Sigmoid colon (tissue), 4 donors: ENCODE measurements at regions not wholly inside any gene's neighbourhood (a gene's known extent, or its start where the extent isn't known, plus 50 kb on each side); places are given as distances from the start of the nearest gene placed in this dataset.

Experiments
- CTCF ChIP-seq, 4 experiments: fragments of 450-650 bp in 3 of 4; fragments of 200-600 bp in 1 of 4; IDR thresholded peaks; one replicate each; pipeline ENCODE4 v1.5.1; 2016 to 2019; ENCODE audit warnings: antibody characterized with exemption in 4 of 4, mild to moderate bottlenecking in 3 of 4, moderate library complexity in 2 of 4
- EP300 ChIP-seq, 4 donors: sonication (generic); formaldehyde crosslinking; IDR thresholded peaks; one replicate each; pipeline ENCODE4 v1.6.1; 2017; ENCODE audit warnings: antibody characterized with exemption in 4 of 4
- POLR2A ChIP-seq, 2 donors: fragments of 450-650 bp; IDR thresholded peaks; one replicate each; pipeline ENCODE4 v1.6.1; 2016; ENCODE audit warnings: antibody characterized with exemption in 2 of 2, mild to moderate bottlenecking in 2 of 2, moderate library complexity in 2 of 2
- POLR2AphosphoS5 ChIP-seq, 4 donors: sonication (generic); formaldehyde crosslinking; IDR thresholded peaks; one replicate each; pipeline ENCODE4 v1.6.1; 2017; ENCODE audit warnings: antibody characterized with exemption in 4 of 4

DNA sequence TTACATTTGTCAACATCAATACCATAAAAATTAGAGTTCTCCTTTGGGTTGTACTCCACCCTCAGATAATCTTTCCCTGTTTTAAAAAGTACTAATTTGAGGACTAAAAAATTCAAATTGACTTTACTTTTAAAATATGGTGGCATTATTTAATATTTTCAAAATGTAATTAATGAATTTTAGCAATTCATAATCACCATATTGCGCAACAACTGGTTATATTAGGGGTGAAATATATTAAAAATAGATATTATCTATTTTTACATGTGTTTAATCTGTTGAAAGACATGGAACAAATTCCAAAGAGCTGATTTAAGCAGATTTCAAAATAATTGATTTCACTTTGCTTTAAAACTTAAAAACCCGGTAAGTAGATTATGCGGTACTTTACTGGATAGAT, 236.6 kb upstream of the NOL4 start:
- TF ChIP-seq POLR2AphosphoS5 (IDR thresholded peaks at IDR 0.05) (no peak), CTCF (IDR thresholded peaks at IDR 0.05) (no peak), EP300 (IDR thresholded peaks at IDR 0.05) (no peak), POLR2A (IDR thresholded peaks at IDR 0.05) (no peak)
